GM23338 (cell line): ENCODE measurements at regions not wholly inside any gene's neighbourhood (a gene's known extent, or its start where the extent isn't known, plus 50 kb on each side); places are given as distances from the start of the nearest gene placed in this dataset.
"Not testable (repeated sequence)": the region's sequence is repeated elsewhere in the genome, so short reads cannot be mapped to it uniquely, and the experiment has no call there.

ENCODE experiments used
- ATAC-seq: fragments of 200-7000 bp; cut with Tn5 transposase; 3 replicates; pipeline ENCODE4 v1.9.1; 2020
- DNase-seq: peaks from one replicate; pipeline ENCODE4 v3.0.0-alpha.2; 2015; ENCODE audit warnings: low spot score
- H2AFZ ChIP-seq: fragments of 200-600 bp; sonication (generic); 2 replicates; pipeline ENCODE4 v1.8.0; 2016; ENCODE audit warnings: antibody characterized with exemption, mild to moderate bottlenecking, moderate library complexity
- H3F3A ChIP-seq: fragments of 200-600 bp; sonication (generic); replicated peaks from 2 replicates; pipeline ENCODE4 v1.8.0; 2017; ENCODE audit warnings: antibody characterized with exemption, mixed run types, low read depth
- H3K27ac ChIP-seq: fragments of 200-600 bp; sonication (generic); 2 replicates; pipeline ENCODE4 v1.6.1; 2016; ENCODE audit warnings: low read depth
- H3K27me3 ChIP-seq: fragments of 200-600 bp; sonication (generic); 2 replicates; pipeline ENCODE4 v1.8.0; 2016; ENCODE audit warnings: mild to moderate bottlenecking, mixed run types, moderate library complexity; ENCODE audit not compliant: insufficient read depth
- H3K36me3 ChIP-seq: fragments of 200-600 bp; sonication (generic); 2 replicates; pipeline ENCODE4 v1.8.0; 2016; ENCODE audit warnings: mild to moderate bottlenecking; ENCODE audit not compliant: insufficient read depth
- H3K4me1 ChIP-seq: fragments of 200-600 bp; sonication (generic); 2 replicates; pipeline ENCODE4 v1.8.0; 2016; ENCODE audit warnings: mild to moderate bottlenecking, moderate library complexity; ENCODE audit not compliant: insufficient read depth
- H3K4me2 ChIP-seq: fragments of 200-600 bp; sonication (generic); 2 replicates; pipeline ENCODE4 v1.7.1; 2017; ENCODE audit warnings: mixed run types
- H3K4me3 ChIP-seq: fragments of 200-600 bp; sonication (generic); 2 replicates; pipeline ENCODE4 v1.6.1; 2016; ENCODE audit warnings: mixed run types
- H3K79me2 ChIP-seq: fragments of 200-600 bp; sonication (generic); replicated peaks from 2 replicates; pipeline ENCODE4 v1.8.0; 2017; ENCODE audit warnings: mild to moderate bottlenecking; ENCODE audit not compliant: insufficient read depth
- H3K9me2 ChIP-seq: fragments of 200-600 bp; sonication (generic); 2 replicates; pipeline ENCODE4 v1.8.0; 2017; ENCODE audit not compliant: insufficient read depth
- H4K20me1 ChIP-seq: fragments of 200-600 bp; sonication (generic); replicated peaks from 2 replicates; pipeline ENCODE4 v1.8.0; 2017; ENCODE audit warnings: mild to moderate bottlenecking; ENCODE audit not compliant: insufficient read depth
- H3K27ac Mint-ChIP-seq: 2 replicates; pipeline ENCODE4 v1.8.0; 2020; ENCODE audit warnings: inconsistent platforms, mild to moderate bottlenecking, moderate library complexity, mixed read lengths
- H3K27me3 Mint-ChIP-seq: 3 replicates; pipeline ENCODE4 v1.8.0; 2022; ENCODE audit warnings: low read depth, mild to moderate bottlenecking, moderate library complexity, mixed read lengths, inconsistent platforms; ENCODE audit not compliant: insufficient read depth, poor library complexity
- H3K36me3 Mint-ChIP-seq: 3 replicates; pipeline ENCODE4 v1.8.0; 2021; ENCODE audit warnings: low read depth, mild to moderate bottlenecking, inconsistent platforms, moderate library complexity, mixed read lengths
- H3K4me1 Mint-ChIP-seq: 3 replicates; pipeline ENCODE4 v1.8.0; 2020; ENCODE audit warnings: mild to moderate bottlenecking, inconsistent platforms, mixed read lengths
- H3K4me3 Mint-ChIP-seq: 3 replicates; pipeline ENCODE4 v1.8.0; 2021; ENCODE audit warnings: moderate library complexity, mild to moderate bottlenecking, inconsistent platforms, mixed read lengths
- H3K9me3 Mint-ChIP-seq: 3 replicates; pipeline ENCODE4 v1.8.0; 2020; ENCODE audit warnings: moderate library complexity, mild to moderate bottlenecking, inconsistent platforms, mixed read lengths
- CREB1 ChIP-seq: fragments of 250-450 bp; sonication (Bioruptor Pico); IDR thresholded peaks from 2 replicates; pipeline ENCODE4 v1.5.0; 2020; ENCODE audit warnings: low read depth, mild to moderate bottlenecking, moderate library complexity
- CTCF ChIP-seq, 2 experiments: fragments of 200-600 bp in 1 of 2; sonication (generic) in 1 of 2; conservative IDR thresholded peaks; 2 replicates each; pipeline versions ENCODE4 v1.5.1 to v1.6.1; 2016 to 2017; ENCODE audit warnings: antibody characterized with exemption in 2 of 2, low read depth in 2 of 2, mild to moderate bottlenecking in 2 of 2, moderate library complexity in 1 of 2
- EZH2 ChIP-seq: fragments of 200-600 bp; sonication (generic); IDR thresholded peaks from one replicate; pipeline ENCODE4 v1.8.0; 2017; ENCODE audit warnings: antibody characterized with exemption, mild to moderate bottlenecking, low read depth; ENCODE audit not compliant: unreplicated experiment
- EZH2phosphoT487 ChIP-seq: fragments of 200-600 bp; sonication (generic); IDR thresholded peaks from one replicate; pipeline ENCODE4 v1.8.1; 2018; ENCODE audit warnings: antibody characterized with exemption; ENCODE audit not compliant: unreplicated experiment
- JUNB ChIP-seq: IDR thresholded peaks from one replicate; pipeline ENCODE4 v1.6.1; 2016; ENCODE audit warnings: antibody characterized with exemption; ENCODE audit not compliant: unreplicated experiment
- NANOG ChIP-seq: IDR thresholded peaks from 2 replicates; pipeline ENCODE4 v1.6.1; 2016; ENCODE audit warnings: antibody characterized with exemption, borderline replicate concordance
- POLR2AphosphoS5 ChIP-seq: IDR thresholded peaks from 2 replicates; pipeline ENCODE4 v1.6.1; 2016; ENCODE audit warnings: antibody characterized with exemption, low read depth
- REST ChIP-seq: IDR thresholded peaks from one replicate; pipeline ENCODE4 v1.6.1; 2018; ENCODE audit warnings: antibody characterized with exemption; ENCODE audit not compliant: unreplicated experiment
- STAT1 ChIP-seq: IDR thresholded peaks from one replicate; pipeline ENCODE4 v1.6.1; 2016; ENCODE audit warnings: antibody characterized with exemption; ENCODE audit not compliant: unreplicated experiment
- ZNF114 ChIP-seq: fragments of 250-450 bp; sonication (Bioruptor Pico); IDR thresholded peaks from 2 replicates; pipeline ENCODE4 v1.5.0; 2020; ENCODE audit warnings: mild to moderate bottlenecking, moderate library complexity
- ZNF331 ChIP-seq: fragments of 250-450 bp; sonication (Bioruptor Pico); IDR thresholded peaks from 2 replicates; pipeline ENCODE4 v1.5.0; 2020; ENCODE audit warnings: low read depth, mild to moderate bottlenecking, moderate library complexity

- H3K4me3 ChIP-seq, H3K27ac ChIP-seq, H3K27me3 Mint-ChIP-seq, H3K9me3 Mint-ChIP-seq, H3K27me3 ChIP-seq, H4K20me1 ChIP-seq, H2AFZ ChIP-seq, H3K36me3 ChIP-seq, H3F3A ChIP-seq, H3K79me2 ChIP-seq, H3K4me2 ChIP-seq, H3K4me1 ChIP-seq, H3K4me3 Mint-ChIP-seq, H3K9me2 ChIP-seq, ATAC-seq, H3K4me1 Mint-ChIP-seq: not testable (repeated sequence)
- Mint-ChIP-seq H3K36me3 (peaks cover 12% of the 10 kb centered on the region; the same call in 2 of the 3 replicates), H3K27ac (peak overlapping the region; percentile 87)
- peak; percentile 37 for DNase-seq
- TF ChIP-seq CTCF (conservative IDR thresholded peaks at IDR 0.05; ENCODE audit: low read depth in 2 of 2) = peak; percentile 58 to 60
These were observed 235.0 kb downstream of the DHX15 start for GRCh38 chr4:24349168-24349996.

- H3K36me3 ChIP-seq = no peaks in the 10 kb centered on the region; the same call in 1 of the 2 replicates
- H3K27me3 Mint-ChIP-seq = no peaks in the 10 kb centered on the region
- H3K36me3 Mint-ChIP-seq = 0 out of 3 replicates have a peak, but pooled peaks cover 4% of the 10 kb centered on the region
- no peaks in the 10 kb centered on the region; the same call in 2 of the 3 replicates for H3K9me3 Mint-ChIP-seq
- H3K4me1 ChIP-seq = peaks cover 5% of the 10 kb centered on the region; the same call in 1 of the 2 replicates
- H3K79me2 ChIP-seq = no peaks in the 10 kb centered on the region
- H3F3A ChIP-seq = no peaks in the 10 kb centered on the region
- TF ChIP-seq POLR2AphosphoS5 (no peak), CREB1 (CRISPR knock-in tag) (no peak), NANOG (no peak), STAT1 (no peak), REST (no peak), CTCF (conservative IDR thresholded peaks at IDR 0.05; ENCODE audit: low read depth in 2 of 2) (no peak), EZH2 (no peak), JUNB (no peak), EZH2phosphoT487 (no peak), ZNF331 (CRISPR knock-in tag) (no peak), ZNF114 (no peak)
- peaks cover 14% of the 10 kb centered on the region; the same call in 1 of the 2 replicates for H3K27me3 ChIP-seq
- DNase-seq (no peak), ATAC-seq (no peak)
- H2AFZ ChIP-seq = no peak overlapping the region
- H3K4me2 ChIP-seq = no peak overlapping the region
- H3K4me1 Mint-ChIP-seq = peaks cover 14% of the 10 kb centered on the region
- H3K9me2 ChIP-seq = no peaks in the 10 kb centered on the region
- H3K27ac ChIP-seq = no peak overlapping the region
- peaks cover 7% of the 10 kb centered on the region for H4K20me1 ChIP-seq
- H3K4me3 ChIP-seq = no peak overlapping the region
- H3K27ac Mint-ChIP-seq = no peak overlapping the region
- no peak overlapping the region for H3K4me3 Mint-ChIP-seq
These were observed 245.1 kb downstream of the DHX15 start for GRCh38 chr4:24339260-24339659.
